HG03159 (cell line): ENCODE measurements at regions not wholly inside any gene's neighbourhood (a gene's known extent, or its start where the extent isn't known, plus 50 kb on each side); places are given as distances from the start of the nearest gene placed in this dataset.

Experiments
- ATAC-seq: cut with Tn5 transposase; IDR thresholded peaks from one replicate; pipeline ENCODE4 v1.9.1; 2021; ENCODE audit warnings: mild to moderate bottlenecking, moderate library complexity; ENCODE audit not compliant: unreplicated experiment

DNA sequence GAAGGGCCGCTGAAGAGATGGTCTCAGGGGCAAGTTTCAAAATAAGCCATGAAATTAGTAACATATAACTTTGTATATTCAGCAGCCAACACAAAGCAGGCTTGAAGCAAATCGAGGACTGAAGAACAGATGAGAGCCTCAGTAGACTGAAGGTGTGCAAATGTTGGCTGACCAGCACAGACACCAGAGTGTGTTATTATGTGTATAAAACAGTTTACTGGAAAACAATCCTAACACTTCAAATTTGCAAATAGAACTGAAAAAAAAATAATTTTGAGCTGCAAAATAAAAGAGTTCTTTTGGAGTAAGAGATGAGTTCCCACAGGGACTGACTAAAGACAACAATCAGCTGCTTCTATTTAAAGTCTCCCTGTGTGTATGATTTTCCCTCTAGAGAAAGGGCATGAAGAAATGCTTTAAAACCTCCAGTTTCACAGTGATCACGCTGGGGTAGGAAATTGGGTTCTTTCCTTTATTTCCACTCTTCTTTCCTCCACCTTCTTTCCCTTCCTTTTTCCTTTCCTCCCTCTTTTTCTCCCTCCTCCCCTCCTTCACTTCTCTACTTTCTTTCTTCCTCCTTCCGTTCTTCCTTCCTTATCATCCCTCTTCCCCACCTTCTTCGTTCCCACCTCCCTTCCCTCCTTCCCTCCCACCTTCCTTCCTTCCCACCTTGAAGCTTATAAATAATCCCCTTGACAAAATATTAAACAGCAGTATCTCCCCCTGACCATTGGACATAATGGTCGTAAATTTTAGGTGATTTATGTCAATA, 383.9 kb upstream of the DCN start:
- no peak for ATAC-seq

DNA sequence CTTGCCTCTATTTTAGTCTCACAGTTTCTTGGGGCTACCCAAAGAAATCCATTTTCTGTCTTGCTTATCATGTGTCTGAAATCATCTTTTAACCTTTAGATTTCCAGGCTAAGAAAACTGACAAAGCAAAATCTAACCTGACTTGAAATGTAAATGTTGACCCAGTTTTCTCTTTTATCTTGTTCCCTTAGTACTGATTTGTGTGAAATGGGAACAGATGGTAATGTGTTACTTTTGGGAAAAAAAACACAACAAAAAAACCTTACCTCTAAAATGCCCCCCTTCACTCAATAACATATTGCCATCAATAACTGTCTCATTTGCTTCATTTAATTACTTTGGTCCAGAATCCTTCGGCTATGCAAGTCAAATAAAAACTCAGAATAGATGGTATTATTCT, 383.2 kb upstream of the DCN start:
- ATAC-seq = no peak

DNA sequence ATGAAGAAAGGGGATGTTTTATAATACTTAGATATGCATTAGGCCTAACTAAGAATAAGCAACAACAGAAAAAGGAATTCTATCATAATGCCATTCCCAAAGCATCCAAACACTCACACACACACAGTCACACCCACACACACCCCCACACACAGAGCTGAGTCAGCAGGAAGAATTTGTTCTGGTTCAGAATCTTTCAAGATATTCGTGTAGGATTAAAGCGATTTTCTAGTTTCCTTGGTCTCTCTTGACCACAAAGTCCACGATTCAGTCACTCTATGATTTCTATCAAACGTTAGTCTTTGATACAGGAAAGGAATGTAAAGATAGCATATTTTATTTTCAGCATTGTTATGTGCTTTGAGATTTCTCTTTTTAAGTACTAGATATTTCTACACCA, 382.6 kb upstream of the DCN start:
- no peak for ATAC-seq

DNA sequence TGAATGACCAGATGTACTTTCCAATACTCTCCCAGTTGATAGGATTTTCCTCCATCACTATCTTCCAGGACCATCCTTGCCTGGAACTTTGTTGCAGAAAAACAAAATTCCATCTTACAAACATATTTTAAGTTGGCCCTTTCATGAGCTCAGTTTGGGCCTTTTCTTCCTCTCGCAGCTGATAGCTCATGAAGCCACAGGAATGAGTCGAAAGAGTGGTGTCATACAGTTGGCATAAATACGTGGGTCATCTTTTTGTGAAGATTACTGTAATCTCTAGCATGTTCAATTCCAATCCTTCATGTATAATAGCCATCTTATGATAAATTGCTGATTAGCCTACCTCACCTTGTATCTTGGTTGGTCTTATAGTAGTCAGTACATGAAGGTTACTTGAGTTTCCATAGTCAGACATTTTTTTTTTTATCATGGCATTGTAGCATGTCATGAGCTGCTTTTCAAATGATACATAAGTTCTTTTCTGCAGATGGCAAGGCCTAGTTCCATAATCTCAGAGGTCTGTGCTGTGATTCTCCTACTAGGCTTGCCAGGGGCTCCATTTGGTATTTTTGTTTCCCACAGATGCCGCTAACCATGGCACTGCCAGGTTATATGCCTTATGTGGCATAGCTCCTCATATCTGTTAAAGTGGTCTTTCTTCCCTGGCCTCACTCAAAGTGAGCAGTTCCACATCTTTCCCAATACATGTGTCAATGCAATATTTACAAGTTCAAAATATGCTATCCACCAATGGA, 380.6 kb upstream of the DCN start:
- no peak for ATAC-seq

DNA sequence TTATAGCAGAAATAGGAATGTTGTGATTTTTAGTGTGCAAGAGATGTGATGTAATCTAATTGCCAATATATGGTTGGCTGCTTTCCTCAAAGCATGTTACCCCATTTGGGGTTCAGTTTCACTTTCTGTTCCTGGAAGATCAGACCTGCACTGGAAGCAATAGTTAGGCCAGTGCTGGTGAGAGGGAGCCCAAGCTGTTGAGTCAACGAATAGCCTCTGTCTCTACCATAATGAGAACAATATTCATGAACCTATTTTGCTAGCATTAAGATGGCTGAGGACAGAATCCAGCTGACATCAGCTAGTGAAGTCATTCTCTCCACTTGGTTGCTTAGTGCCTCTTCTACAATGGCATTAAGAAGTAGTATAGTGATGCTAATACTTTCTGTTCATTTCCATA, 379.9 kb upstream of the DCN start:
- ATAC-seq = peak; percentile 85

DNA sequence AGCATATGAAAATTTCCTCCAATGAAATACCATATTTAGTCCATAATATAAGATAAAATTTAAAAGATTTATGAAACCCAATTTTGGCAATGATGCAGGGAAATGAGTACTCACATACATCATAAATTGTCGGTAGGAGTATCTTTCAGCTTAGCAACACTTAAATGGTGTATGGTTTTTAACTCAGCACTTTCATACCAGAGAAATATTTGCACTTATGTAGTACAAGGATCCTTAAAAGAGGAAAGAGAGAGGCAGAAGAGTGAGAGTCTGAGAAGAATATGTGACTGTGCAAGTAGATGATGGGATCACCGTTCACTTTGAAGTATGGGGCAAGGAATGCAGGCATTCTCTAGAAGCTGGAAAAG, 379.3 kb upstream of the DCN start:
- no peak for ATAC-seq

DNA sequence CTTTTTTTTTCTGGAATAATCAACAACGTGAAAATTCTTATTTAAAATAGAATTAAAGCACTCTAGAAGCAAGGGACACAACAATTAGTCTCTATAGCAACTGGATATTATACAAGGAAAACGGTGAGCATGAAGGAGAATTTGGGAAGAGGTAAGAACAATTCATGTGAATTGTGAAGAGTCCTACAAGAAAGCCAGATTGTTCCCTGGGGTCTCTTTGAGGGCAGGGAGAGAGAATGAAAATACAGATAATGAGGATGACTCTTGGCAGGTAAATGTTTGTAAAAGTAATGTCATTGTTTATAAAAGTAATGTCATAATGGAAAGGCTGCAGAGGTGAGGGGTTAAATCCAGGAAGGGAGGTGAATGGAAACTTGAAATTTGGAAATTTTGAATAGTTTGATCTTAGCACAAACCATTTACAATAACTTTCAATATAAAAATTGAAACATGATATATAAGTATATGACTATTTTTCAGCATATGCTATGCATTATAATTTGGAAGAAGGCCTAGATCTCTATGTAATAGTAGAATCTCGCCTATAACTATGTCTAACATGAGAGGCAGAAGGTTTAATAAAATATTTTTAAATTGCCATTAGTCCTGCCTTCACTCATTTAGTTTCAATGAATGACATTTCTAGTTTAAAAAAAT, 378.8 kb upstream of the DCN start:
- ATAC-seq = no peak

DNA sequence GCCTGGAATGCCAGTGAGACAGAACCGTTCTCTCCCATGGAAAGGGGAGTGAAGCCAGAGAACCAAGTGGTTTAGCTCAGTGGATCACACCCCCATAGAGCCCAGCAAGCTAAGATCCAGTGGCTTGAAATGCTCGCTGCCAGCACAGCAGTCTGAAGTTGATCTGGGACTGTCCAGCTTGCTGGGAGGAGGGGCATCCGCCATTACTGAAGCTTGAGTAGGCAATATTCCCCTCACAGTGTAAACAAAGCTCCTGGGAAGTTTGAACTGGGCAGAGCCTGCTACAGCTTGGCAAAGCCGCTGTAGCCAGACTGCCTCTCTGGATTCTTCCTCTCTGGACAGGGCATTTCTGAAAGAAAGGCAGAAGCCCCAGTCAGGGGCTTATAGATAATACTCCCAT, 374.3 kb upstream of the DCN start:
- no peak for ATAC-seq

DNA sequence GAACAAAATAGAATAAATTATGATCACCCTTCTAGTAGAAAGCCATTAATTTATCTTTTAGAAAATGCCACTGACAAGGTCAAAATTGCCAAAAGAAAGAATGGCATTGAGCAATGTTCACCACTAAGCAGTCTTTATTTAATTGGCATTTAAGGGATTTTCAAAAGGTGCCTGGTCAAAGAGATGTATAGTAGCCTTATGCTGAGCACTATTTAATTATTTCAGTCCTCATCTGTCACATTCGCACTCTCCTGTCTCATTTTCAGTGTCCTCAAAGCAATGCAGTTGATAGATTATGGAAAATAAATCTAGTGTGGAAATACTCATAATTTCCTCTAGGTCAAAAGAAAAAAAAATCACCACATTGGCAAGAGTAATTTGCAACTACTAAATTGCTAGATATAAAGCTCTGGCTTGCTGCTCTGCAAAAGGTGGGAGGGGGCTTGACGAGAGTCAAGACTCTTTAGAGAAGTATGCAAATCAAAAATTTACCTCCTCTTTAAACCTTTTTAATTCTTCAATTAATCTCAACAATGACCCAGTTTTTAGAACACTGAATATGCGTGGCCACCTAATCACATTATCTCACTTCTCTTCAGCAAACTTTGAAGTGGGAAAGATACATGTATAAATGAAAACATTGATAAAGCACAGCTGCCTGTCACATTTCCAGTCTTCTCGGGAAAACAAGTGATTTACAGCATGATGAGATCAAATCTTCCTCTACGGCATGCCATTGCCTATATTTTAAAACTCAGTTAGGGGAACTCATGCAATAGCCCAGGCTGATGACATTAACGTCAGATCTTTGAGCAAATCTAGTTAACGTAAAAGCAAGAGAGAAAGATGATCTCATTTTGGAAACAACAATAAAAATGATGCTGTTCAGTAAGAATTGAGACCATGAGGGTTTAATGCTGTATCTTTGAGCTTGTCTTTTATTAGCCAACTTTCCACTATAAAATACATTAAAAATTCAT, 373.1 kb upstream of the DCN start:
- ATAC-seq = no peak

DNA sequence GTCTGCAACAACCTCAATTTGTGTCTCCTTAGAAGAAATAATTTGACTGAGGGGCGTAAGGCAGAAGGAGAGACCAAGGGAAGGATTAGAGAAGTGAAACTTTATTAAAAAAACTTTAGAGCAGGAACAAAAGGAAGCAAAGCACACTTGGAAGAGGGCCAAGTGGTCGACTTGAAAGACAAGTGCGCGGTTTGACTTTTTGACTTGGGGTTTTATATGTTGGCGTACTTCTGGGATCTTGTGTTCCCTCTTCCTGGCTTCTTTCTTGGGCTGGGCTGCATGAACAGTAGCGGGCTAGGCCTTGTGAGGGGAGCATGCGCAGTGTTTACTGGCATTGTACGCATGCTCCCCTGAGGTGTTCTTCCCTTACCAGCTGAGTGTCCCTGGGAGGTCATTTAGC, 369.3 kb upstream of the DCN start:
- ATAC-seq = no peak

DNA sequence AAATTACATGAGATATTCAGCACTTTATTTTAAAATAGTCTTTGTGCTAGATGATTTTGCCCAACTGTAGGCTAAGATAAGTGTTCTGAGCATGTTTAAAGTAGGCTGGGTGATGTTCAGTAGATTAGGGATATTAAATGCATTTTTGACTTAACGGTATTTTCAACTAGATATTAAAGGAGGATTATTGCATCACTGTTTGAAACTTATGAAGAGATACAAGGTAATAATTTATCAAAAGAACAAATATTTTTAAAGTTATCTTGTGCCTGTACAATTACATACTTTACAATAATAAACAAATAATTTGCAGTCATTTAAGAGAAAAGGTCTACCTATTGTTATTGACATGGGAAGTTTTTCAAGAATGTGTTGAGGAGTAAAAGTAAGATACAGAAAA, 368.6 kb upstream of the DCN start:
- no peak for ATAC-seq

DNA sequence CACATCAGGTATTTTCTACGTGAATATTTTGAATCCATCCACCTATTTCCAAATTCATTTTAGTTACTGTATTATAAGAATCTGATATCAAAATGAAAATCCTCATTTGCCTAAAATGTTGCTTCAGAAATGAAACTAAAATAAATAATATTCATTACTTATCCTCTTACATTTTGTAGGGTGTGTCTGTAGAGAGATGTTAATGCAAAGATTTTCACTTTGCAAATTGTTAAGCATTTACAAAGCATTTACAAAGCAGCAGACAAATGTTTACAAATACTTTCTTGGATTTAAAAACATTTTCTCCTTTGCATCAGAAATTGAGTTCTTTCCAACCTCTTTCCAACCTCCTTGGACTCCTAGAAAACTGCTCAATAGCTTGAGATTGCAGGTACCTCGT, 360.0 kb upstream of the DCN start:
- no peak for ATAC-seq

DNA sequence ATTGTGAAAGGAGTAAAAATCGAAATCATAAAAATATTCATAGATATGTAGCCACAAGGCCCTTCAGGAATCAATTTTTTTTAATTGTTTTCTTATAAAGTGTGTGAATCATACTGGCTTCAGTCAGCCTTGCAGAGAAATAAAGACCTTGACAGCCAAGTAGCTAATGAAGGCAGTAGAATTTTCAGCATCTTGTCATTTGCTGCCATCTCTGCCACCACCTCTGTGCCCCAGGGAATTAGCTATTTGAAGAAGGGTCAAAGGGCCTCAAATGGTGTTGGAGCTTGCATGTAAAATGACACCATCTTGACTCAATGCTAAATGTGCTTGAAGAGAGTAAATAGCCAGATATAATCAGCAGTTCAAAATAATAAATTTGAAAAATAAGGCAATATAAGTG, 359.4 kb upstream of the DCN start:
- ATAC-seq = no peak

DNA sequence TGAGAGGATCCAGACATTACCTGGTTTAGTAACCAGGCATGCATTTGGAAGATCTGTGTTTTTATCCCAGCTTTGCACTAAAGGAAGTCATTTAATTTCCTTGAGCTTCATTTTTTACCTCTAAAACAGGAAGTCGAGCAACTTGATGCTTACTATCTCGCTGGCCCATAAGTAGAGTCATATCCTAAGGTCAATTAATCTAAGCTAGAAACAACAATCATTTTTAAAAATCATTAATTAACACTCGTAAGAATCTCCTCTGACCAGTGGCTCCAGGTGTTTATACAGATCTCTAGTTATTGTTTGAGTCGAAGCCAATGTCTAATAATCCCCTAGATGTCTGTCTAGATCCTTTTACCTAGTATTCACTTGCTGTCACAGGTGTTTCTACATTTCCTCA, 355.8 kb upstream of the DCN start:
- no peak for ATAC-seq

DNA sequence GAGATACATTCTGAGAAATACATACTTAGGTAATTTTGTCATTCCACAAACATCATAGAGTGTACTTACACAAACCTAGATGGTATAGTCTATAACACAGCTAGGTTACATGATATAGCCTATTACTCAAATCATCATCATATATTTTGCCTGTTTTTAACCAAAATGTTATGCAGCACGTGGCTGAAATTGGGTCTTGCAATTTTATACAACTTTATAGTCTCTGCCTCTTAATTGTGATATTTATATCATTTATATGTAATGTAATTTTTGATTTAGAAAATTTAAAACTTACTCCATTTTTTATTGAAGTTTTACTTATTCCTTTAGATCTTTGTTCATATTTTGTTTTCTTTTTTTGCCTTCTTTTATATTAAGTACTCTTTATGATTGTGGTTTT, 350.7 kb upstream of the DCN start:
- ATAC-seq = no peak

DNA sequence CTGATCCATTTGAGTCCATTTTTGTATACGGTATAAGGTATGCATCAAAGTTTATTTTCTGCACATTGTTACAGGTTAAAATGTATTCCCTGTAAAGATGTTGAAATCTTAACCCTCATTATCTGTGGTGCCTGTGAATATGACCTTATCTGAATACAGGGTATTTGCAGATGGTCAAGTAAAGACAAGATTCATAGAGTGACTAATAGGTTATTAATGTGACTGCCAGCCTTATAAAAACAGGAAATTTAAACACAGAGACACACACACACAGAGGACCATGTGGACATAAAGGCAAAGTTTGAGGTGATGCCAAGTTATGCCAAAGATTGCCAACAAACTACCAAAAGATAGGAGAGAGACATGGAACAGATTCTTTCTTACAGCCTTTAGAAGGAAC, 347.2 kb upstream of the DCN start:
- ATAC-seq = no peak

DNA sequence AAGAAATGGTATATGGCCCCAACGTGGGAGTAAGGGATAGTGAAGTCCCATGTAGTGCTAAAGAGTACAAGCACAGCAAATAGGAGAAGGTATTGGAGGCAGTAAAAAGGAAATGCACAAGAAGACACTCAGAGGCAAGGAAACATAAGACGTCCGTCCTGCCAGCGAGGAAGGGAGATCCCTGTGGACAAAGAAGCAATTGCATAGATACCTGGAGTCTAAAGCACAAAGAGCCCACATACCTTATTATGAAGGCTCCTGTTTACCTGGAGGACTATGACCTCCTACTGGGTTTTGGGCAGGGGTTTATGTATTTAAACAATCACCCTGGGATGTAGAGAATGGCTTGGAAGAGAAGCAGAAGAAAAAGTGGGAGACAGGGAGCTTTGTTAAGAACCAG, 341.2 kb upstream of the DCN start:
- ATAC-seq = no peak

DNA sequence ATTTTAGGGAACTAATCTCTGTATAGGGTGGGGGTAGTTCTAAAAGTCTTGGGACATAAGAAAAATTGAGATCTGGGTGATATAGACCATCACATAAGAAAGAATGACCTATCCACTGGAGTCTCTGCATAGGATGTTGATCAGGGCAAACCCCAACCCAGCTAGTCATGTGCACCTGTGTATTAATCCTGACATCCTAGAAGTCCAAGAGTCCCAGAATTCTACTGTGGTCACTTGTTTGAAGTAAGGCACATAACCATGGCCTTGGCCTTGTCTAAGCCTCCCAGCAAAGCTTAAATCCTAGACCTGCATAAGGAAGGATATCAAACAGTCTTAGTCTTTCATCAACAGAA, 334.1 kb upstream of the DCN start:
- no peak for ATAC-seq

DNA sequence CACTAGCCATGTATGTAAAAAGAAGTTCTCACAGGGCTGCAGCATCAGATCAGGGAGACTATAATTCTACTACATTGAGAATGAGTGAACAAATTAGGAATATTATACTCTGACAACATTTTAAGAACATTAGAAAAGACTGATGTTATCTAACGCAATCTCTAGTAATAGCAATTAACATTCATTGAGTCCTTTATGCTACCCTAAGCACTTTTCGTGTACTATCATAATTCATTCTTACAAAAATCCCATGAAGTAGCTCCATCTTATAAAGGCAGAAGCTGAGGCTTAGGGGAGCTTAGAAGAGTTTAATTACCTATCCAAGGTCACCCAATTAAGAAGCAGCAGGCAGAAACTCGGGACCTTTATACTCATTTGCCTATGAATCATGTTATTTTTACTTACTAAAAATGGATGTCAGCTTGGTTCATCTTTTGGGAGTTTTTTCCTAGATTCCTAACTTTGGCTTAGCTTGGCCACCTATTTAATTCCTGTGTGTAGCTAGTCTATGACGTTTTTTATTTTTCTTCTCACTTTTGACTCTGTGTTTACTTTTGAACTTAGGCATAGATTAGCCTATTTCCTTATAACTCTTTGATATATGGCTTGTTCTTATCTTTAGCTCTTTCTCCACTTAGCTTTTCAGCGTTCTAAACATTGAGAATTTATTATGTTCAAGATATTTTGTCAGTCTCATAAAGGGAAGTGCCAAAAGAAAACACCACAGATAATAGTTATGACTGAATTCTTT, 333.5 kb upstream of the DCN start:
- no peak for ATAC-seq

DNA sequence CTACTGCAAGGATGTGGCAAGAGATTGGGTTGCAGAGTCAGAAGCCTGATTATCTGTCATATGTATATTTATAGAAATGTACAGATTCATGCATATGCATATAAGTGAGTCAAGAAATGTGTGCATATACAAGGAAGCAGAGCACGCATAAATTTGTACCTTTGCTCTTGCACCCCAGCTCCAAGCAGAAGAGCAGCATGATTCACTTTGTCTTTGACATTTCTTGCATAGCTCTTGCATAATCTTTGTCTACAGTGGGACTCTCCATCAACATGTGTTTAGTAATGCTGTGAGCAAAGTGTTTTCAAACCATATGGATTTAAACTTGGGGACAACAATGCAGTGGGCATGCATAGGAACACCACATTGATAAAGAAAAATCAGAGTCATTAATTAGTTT, 330.7 kb upstream of the DCN start:
- no peak for ATAC-seq
